ENCODE measurements at regions not wholly inside any gene's neighbourhood (a gene's known extent, or its start where the extent isn't known, plus 50 kb on each side); places are given as distances from the start of the nearest gene placed in this dataset.

DNA sequence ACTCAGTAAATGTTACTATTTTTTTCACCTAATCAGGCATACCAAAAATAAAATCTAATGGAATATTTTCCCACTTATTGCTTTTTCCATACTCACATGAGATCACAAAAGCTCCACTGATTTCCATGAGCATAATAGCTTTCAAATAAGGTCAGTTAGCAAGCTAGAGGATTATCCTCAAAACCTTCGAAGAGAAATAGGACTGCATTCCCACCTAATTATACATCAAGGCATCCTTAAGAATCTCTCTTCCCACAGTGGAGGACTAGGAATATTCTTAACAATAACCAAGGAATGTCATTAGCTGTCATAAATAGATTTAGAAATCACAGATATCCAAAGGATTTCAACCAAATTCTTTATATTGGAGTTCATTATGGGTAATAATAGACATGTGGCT, 127.9 kb upstream of the STT3B start:
- H3K36me3 ChIP-seq (ENCODE audit: control insufficient read depth, insufficient read depth, low read length) = no peaks in the 10 kb centered on the region
- no CpG with 5 or more reads among the region's 1 CpG for WGBS (ENCODE audit: insufficient coverage)
- no peak overlapping the region for H3K27ac ChIP-seq (ENCODE audit: low read length)
- H3K9me3 ChIP-seq (replicated peaks; ENCODE audit: control insufficient read depth, low read depth, low read length) = no peaks in the 10 kb centered on the region
- no peak overlapping the region for H3K4me3 ChIP-seq (ENCODE audit: low read length)
- peaks cover 4% of the 10 kb centered on the region for H3K4me1 ChIP-seq (ENCODE audit: control insufficient read depth, insufficient read depth, low read length)
- no peaks in the 10 kb centered on the region for H3K27me3 ChIP-seq (ENCODE audit: control insufficient read depth, insufficient read depth, low read length)
- DNase-seq = no peak

DNA sequence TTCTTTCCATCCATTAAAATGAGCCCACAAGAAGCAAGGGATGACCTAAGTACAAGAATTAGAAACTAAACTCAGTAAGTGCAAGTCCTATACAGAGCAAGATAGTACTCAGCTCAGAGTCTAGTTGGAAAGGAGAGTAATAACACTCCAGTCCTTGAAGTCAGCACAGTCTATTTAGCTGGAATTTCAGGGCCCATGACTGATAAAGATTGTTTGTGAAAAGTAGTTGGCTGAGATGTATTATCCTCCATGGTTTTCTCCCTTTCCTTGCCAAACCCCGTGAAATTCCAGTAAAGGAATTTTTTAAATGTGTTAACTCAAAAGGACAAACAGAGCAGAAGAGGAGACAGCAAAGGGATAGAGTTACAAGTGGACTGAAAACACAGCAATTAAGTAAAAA, 127.2 kb upstream of the STT3B start:
- WGBS (ENCODE audit: insufficient coverage) = no CpG with 5 or more reads among the region's 1 CpG

DNA sequence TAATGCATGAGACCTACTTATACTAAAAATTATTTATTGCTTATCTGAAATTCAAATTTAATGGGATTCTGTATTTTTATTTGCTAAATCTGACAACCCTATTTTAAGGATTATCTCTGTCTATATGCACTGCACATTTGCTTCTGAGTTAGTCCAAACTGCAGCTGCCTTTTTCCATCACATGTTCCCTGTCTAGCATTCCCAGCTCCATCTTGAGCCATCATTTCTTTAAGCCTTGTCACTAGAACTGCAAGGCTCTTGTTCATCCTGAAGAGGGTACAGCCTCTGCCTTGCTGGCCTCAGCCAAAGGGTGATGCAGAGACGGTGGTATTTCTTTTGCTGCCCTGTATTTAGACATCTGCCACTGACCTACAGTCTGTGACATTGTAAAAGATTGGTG, 125.8 kb upstream of the STT3B start:
- H3K9me3 ChIP-seq (replicated peaks; ENCODE audit: control insufficient read depth, low read depth, low read length) = no peaks in the 10 kb centered on the region
- no peak overlapping the region for H3K27ac ChIP-seq (ENCODE audit: low read length)
- no peaks in the 10 kb centered on the region for H3K27me3 ChIP-seq (ENCODE audit: control insufficient read depth, insufficient read depth, low read length)
- peaks cover 4% of the 10 kb centered on the region for H3K4me1 ChIP-seq (ENCODE audit: control insufficient read depth, insufficient read depth, low read length)
- H3K4me3 ChIP-seq (ENCODE audit: low read length) = no peak overlapping the region
- H3K36me3 ChIP-seq (ENCODE audit: control insufficient read depth, insufficient read depth, low read length) = no peaks in the 10 kb centered on the region
- WGBS (ENCODE audit: insufficient coverage) = no CpG with 5 or more reads among the region's 1 CpG
- peak; percentile 54 for DNase-seq

More for the DNA sequence above, 127.2 kb upstream of the STT3B start:
- H3K4me1 ChIP-seq (ENCODE audit: control insufficient read depth, insufficient read depth, low read length) = peaks cover 4% of the 10 kb centered on the region
- no peak overlapping the region for H3K27ac ChIP-seq (ENCODE audit: low read length)
- H3K4me3 ChIP-seq (ENCODE audit: low read length) = no peak overlapping the region
- DNase-seq = peak; percentile 15
- no peaks in the 10 kb centered on the region for H3K36me3 ChIP-seq (ENCODE audit: control insufficient read depth, insufficient read depth, low read length)
- H3K9me3 ChIP-seq (replicated peaks; ENCODE audit: control insufficient read depth, low read depth, low read length) = no peaks in the 10 kb centered on the region
- H3K27me3 ChIP-seq (ENCODE audit: control insufficient read depth, insufficient read depth, low read length) = no peaks in the 10 kb centered on the region

DNA sequence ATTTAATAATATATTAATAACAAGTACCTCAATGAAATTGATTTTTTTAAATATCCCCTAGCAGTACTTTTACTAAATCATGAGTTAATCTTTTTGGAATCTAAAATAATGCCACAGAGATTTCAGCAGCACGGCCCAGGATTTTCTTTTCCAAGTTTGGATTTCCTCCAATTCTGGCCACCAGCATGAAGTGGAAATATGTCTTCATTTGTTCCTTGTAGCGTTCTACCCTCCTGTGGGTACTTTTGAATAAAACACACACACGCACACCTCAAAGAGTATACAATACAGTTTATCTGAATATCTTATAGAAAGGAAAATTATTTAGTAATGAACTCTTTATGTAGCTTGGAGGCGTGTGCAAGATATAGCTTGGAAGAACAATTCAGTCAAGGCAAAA, 125.1 kb upstream of the STT3B start:
- H3K4me3 ChIP-seq (ENCODE audit: low read length) = no peak overlapping the region
- H3K9me3 ChIP-seq (replicated peaks; ENCODE audit: control insufficient read depth, low read depth, low read length) = no peaks in the 10 kb centered on the region
- WGBS (ENCODE audit: insufficient coverage) = no CpG with 5 or more reads among the region's 4 CpGs
- H3K4me1 ChIP-seq (ENCODE audit: control insufficient read depth, insufficient read depth, low read length) = peaks cover 4% of the 10 kb centered on the region
- H3K27ac ChIP-seq (ENCODE audit: low read length) = no peak overlapping the region
- DNase-seq = peak; percentile 11
- H3K27me3 ChIP-seq (ENCODE audit: control insufficient read depth, insufficient read depth, low read length) = no peaks in the 10 kb centered on the region
- H3K36me3 ChIP-seq (ENCODE audit: control insufficient read depth, insufficient read depth, low read length) = no peaks in the 10 kb centered on the region

DNA sequence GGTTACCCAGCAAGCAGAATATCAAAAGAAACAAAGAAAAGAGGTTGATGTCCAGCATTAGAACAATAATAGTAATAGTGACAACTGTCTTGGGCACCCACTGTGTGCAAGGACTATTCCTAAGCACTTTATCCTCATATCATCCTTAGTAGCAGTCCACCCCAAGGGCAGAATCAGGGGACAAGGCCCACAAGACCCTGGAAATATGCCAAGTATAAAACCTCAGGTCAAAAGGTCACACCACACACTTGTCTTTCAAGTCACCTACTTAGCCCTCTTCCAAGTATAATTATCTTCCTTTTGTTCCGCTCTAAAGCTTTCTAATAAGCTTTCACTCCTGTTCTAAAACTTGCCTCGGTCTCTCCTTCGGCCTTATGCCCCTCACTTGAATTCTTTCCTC, 124.0 kb upstream of the STT3B start:
- Histone ChIP-seq H3K9me3 (replicated peaks; ENCODE audit: control insufficient read depth, low read depth, low read length) (no peaks in the 10 kb centered on the region), H3K4me3 (ENCODE audit: low read length) (no peak overlapping the region), H3K27ac (ENCODE audit: low read length) (no peak overlapping the region), H3K4me1 (ENCODE audit: control insufficient read depth, insufficient read depth, low read length) (peaks cover 4% of the 10 kb centered on the region), H3K36me3 (ENCODE audit: control insufficient read depth, insufficient read depth, low read length) (no peaks in the 10 kb centered on the region), H3K27me3 (ENCODE audit: control insufficient read depth, insufficient read depth, low read length) (no peaks in the 10 kb centered on the region)
- whole genome bisulfite sequencing (ENCODE audit: insufficient coverage) = 100% methylated on average over 1 of the region's 3 CpGs
- no peak for DNase-seq

DNA sequence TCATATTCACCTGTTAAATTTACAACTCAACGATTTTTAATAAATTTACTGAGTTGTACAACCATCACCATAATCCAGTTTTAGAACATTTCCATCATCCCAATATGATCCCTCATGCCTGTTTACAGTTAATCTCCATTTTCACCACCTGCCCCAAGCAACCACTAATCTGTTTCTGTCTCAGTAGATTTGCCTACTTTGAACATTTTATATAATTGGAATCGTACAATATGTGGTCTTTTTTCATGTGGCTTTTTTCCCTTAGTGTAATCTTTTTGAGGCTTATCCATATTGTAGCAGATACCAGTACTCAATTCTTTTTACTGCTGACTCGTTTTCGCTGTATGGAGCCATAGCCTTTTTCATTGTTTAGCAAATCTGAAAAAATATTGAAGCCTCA, 123.3 kb upstream of the STT3B start:
- Histone ChIP-seq H3K27ac (ENCODE audit: low read length) (no peak overlapping the region), H3K4me1 (ENCODE audit: control insufficient read depth, insufficient read depth, low read length) (peaks cover 4% of the 10 kb centered on the region), H3K36me3 (ENCODE audit: control insufficient read depth, insufficient read depth, low read length) (no peaks in the 10 kb centered on the region), H3K27me3 (ENCODE audit: control insufficient read depth, insufficient read depth, low read length) (no peaks in the 10 kb centered on the region), H3K4me3 (ENCODE audit: low read length) (no peak overlapping the region), H3K9me3 (replicated peaks; ENCODE audit: control insufficient read depth, low read depth, low read length) (no peaks in the 10 kb centered on the region)
- no peak for DNase-seq
- WGBS (ENCODE audit: insufficient coverage) = no CpG with 5 or more reads among the region's 4 CpGs

DNA sequence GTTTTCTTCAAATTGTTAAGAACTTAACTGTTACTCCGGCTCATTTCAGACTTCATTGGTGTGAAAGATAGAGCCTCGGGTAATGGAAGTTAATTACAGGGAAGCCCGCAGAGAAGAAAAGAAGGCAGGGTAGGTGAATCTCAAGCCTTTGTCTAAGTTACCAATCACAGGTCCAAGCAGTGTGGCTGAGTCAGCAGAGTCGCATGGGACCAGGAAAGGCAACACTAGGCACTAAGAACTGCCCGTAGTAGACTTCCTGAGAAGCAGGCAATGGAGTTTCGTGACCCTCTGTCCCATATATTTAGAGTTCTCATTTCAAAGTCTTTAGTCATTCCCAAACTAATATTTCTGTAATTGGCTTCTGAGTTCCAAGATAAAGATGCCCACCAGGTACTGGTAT, 122.9 kb upstream of the STT3B start:
- no peaks in the 10 kb centered on the region for H3K27me3 ChIP-seq (ENCODE audit: control insufficient read depth, insufficient read depth, low read length)
- peaks cover 4% of the 10 kb centered on the region for H3K4me1 ChIP-seq (ENCODE audit: control insufficient read depth, insufficient read depth, low read length)
- no peak overlapping the region for H3K27ac ChIP-seq (ENCODE audit: low read length)
- 67% methylated on average over 3 of the region's 6 CpGs for WGBS (ENCODE audit: insufficient coverage)
- no peaks in the 10 kb centered on the region for H3K36me3 ChIP-seq (ENCODE audit: control insufficient read depth, insufficient read depth, low read length)
- no peak for DNase-seq
- no peak overlapping the region for H3K4me3 ChIP-seq (ENCODE audit: low read length)
- no peaks in the 10 kb centered on the region for H3K9me3 ChIP-seq (replicated peaks; ENCODE audit: control insufficient read depth, low read depth, low read length)

DNA sequence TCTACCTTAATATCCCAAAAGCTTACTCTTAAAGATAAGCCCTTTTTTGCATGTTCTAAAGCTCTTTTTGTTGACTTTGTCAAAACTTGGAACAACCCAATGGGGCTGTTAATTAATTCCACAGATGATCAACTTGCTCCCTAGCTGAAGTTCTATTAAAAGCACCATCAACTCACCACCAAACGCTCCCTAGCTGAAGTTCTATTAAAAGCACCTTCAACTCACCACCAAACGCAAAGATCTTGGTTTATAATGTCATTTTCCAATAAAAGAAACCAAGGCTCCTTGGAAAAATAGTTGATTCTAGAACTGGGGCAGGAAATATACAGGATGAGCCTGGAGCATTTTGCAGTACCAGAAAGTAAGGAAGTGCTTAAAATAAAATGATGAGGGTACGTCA, 122.3 kb upstream of the STT3B start:
- Histone ChIP-seq H3K9me3 (replicated peaks; ENCODE audit: control insufficient read depth, low read depth, low read length) (no peaks in the 10 kb centered on the region), H3K27me3 (ENCODE audit: control insufficient read depth, insufficient read depth, low read length) (no peaks in the 10 kb centered on the region), H3K4me1 (ENCODE audit: control insufficient read depth, insufficient read depth, low read length) (peaks cover 4% of the 10 kb centered on the region), H3K27ac (ENCODE audit: low read length) (no peak overlapping the region), H3K36me3 (ENCODE audit: control insufficient read depth, insufficient read depth, low read length) (no peaks in the 10 kb centered on the region), H3K4me3 (ENCODE audit: low read length) (no peak overlapping the region)
- DNase-seq = no peak
- no CpG with 5 or more reads among the region's 3 CpGs for WGBS (ENCODE audit: insufficient coverage)

DNA sequence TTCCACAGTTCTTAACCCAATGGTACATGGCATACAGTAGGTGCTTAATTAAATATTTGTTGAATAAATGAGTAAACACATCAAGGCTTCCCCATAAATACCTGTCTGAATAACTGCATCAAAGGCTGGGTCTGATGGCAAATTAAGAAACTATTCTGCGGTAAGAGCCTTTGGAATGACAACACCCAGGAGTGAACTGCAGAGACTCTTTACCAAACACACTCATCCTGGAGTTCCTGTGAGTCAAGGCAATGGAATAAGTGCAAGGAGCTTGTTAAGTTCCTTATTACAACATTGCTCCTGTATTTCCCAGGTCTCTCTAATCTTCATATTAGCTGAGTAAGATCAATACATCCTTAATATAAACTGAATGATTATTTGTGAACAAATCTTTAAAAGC, 119.9 kb upstream of the STT3B start:
- Histone ChIP-seq H3K9me3 (replicated peaks; ENCODE audit: control insufficient read depth, low read depth, low read length) (no peaks in the 10 kb centered on the region), H3K4me3 (ENCODE audit: low read length) (no peak overlapping the region), H3K27ac (ENCODE audit: low read length) (no peak overlapping the region), H3K4me1 (ENCODE audit: control insufficient read depth, insufficient read depth, low read length) (peaks cover 4% of the 10 kb centered on the region), H3K36me3 (ENCODE audit: control insufficient read depth, insufficient read depth, low read length) (no peaks in the 10 kb centered on the region), H3K27me3 (ENCODE audit: control insufficient read depth, insufficient read depth, low read length) (no peaks in the 10 kb centered on the region)
- no peak for DNase-seq
- no CpG with 5 or more reads among the region's 1 CpG for WGBS (ENCODE audit: insufficient coverage)

DNA sequence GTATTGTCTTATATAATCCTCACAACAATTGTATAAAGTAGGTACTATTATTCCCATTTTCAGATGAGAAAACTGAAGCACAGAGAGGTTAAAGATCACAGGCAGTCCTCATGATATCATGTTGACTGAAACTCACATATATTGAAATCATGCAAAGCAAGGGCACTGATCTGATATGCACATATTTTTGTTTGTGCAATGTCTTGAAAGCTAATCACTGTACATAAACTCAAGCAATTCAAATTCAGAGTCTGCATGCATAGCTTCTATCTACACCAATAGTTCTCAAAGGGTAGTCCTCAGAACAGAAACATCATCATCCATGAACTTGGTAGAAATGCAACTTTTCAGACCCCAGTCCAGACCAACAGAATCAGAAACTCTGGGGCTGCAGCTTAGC, 119.2 kb upstream of the STT3B start:
- DNase-seq = no peak
- Histone ChIP-seq H3K4me3 (ENCODE audit: low read length) (no peak overlapping the region), H3K27ac (ENCODE audit: low read length) (no peak overlapping the region), H3K4me1 (ENCODE audit: control insufficient read depth, insufficient read depth, low read length) (peaks cover 4% of the 10 kb centered on the region), H3K9me3 (replicated peaks; ENCODE audit: control insufficient read depth, low read depth, low read length) (no peaks in the 10 kb centered on the region), H3K36me3 (ENCODE audit: control insufficient read depth, insufficient read depth, low read length) (no peaks in the 10 kb centered on the region), H3K27me3 (ENCODE audit: control insufficient read depth, insufficient read depth, low read length) (no peaks in the 10 kb centered on the region)

DNA sequence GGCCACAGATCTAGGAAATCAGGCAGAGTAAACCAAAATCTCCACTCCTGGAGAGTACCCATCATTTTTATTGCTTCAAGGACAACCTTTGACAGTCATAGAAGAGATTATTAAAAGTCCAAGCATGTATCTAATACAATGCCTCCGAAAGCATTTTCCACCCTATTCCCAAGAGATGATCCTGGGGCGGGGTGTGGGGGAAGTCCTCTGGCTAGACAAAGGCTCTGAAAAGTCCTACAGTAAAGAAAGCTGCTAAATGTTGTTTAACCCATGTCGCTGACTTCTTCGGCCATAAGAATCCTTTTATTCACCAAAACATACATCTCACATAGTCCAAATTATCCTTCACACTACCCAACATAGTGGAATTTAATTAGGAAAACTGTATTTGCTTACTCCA, 115.7 kb upstream of the STT3B start:
- no peaks in the 10 kb centered on the region for H3K4me1 ChIP-seq (ENCODE audit: control insufficient read depth, insufficient read depth, low read length)
- no peak overlapping the region for H3K4me3 ChIP-seq (ENCODE audit: low read length)
- H3K27ac ChIP-seq (ENCODE audit: low read length) = no peak overlapping the region
- H3K36me3 ChIP-seq (ENCODE audit: control insufficient read depth, insufficient read depth, low read length) = no peaks in the 10 kb centered on the region
- DNase-seq = peak; percentile 20
- no CpG with 5 or more reads among the region's 4 CpGs for WGBS (ENCODE audit: insufficient coverage)
- no peaks in the 10 kb centered on the region for H3K27me3 ChIP-seq (ENCODE audit: control insufficient read depth, insufficient read depth, low read length)
- no peaks in the 10 kb centered on the region for H3K9me3 ChIP-seq (replicated peaks; ENCODE audit: control insufficient read depth, low read depth, low read length)

Data from muscle of leg (tissue), 3 donors.